ENCODE measurements at regions not wholly inside any gene's neighbourhood (a gene's known extent, or its start where the extent isn't known, plus 50 kb on each side); places are given as distances from the start of the nearest gene placed in this dataset.

- FAIRE-seq: no peak
- BruUV-seq (replicated peaks): no TSS peak
- CTCF ChIA-PET: no interaction called here
Measured at GRCh38 chr12:114820796-114821195, 136.8 kb upstream of the TBX3 start.

More at GRCh38 chr12:114820796-114821195, 136.8 kb upstream of the TBX3 start:
- Histone ChIP-seq H3K79me2 (ENCODE audit: control insufficient read depth, insufficient read depth, low read length) (no peaks in the 10 kb centered on the region), H3K4me2 (ENCODE audit: insufficient read depth, low read length) (no peak overlapping the region), H3K27me3 (ENCODE audit: control insufficient read depth in 2 of 2, insufficient read depth in 2 of 2, low read length in 2 of 2) (no peaks in the 10 kb centered on the region), H3K36me3 (ENCODE audit: control insufficient read depth in 2 of 2, extremely low read depth in 1 of 2, insufficient read depth in 2 of 2, low read length in 2 of 2) (no peaks in the 10 kb centered on the region), H3K9me3 (replicated peaks; ENCODE audit: control insufficient read depth, insufficient read depth, low read length) (peaks cover 5% of the 10 kb centered on the region), H4K20me1 (replicated peaks; ENCODE audit: control insufficient read depth, extremely low read depth, insufficient read depth, low read length) (no peaks in the 10 kb centered on the region), H3K27ac (ENCODE audit: insufficient read depth, low read depth, low read length) (no peak overlapping the region), H3K4me3 (replicated peaks in 1 of 3; ENCODE audit: insufficient read depth in 1 of 3, low read depth in 1 of 3, low read length in 3 of 3) (no peak overlapping the region), H2AFZ (ENCODE audit: low read depth, low read length) (no peak overlapping the region), H3K9me1 (replicated peaks; ENCODE audit: control insufficient read depth, extremely low read depth, insufficient read depth, low read length) (no peaks in the 10 kb centered on the region), H3K9ac (replicated peaks; ENCODE audit: extremely low read depth, insufficient read depth, low read length) (no peak overlapping the region), H3K4me1 (ENCODE audit: control insufficient read depth, extremely low read depth, insufficient read depth, low read length) (no peaks in the 10 kb centered on the region)
- POLR2A ChIA-PET: no interaction called here
- dilution Hi-C loops (cut with MboI; ENCODE audit: extremely low pct_ligation_motif_present, low sequenced_read_pairs): no loop called here
- TF ChIP-seq FOS (IDR thresholded peaks at IDR 0.05; ENCODE audit: borderline replicate concordance, insufficient read depth, low read length) (no peak), JUN (IDR thresholded peaks at IDR 0.05; ENCODE audit: borderline replicate concordance, insufficient read depth, insufficient read length, low read depth) (no peak), MYC (IDR thresholded peaks at IDR 0.05; ENCODE audit: low read depth, low read length) (no peak), MAX (IDR thresholded peaks at IDR 0.05; ENCODE audit: insufficient read depth, insufficient read length) (no peak), CTCF (IDR thresholded peaks at IDR 0.05; ENCODE audit: extremely low read depth in 1 of 2, insufficient read depth in 1 of 2, low read depth in 1 of 2, low read length in 2 of 2) (no peak), EZH2 (IDR thresholded peaks at IDR 0.05; ENCODE audit: borderline replicate concordance, low read depth, low read length, severe bottlenecking) (no peak), POLR2A (IDR thresholded peaks at IDR 0.05; ENCODE audit: low read depth, low read length) (no peak), POLR2AphosphoS5 (IDR thresholded peaks at IDR 0.05; ENCODE audit: insufficient read depth, low read depth, low read length) (no peak), GATA2 (IDR thresholded peaks at IDR 0.05; ENCODE audit: insufficient read depth, insufficient read length, low read depth, low read length) (no peak)
- DNase-seq (ENCODE audit: low read depth, low spot score): no peak
- intact Hi-C loops (cut with micrococcal nuclease): no loop called here

Measured in endothelial cell of umbilical vein (primary cell).